ENCODE measurements at regions not wholly inside any gene's neighbourhood (a gene's known extent, or its start where the extent isn't known, plus 50 kb on each side); places are given as distances from the start of the nearest gene placed in this dataset.

- DNase-seq (ENCODE audit: low read depth) = no peak
- TF ChIP-seq CTCF (IDR thresholded peaks at IDR 0.05; ENCODE audit: insufficient read depth, low read length) = no peak
- H3K4me3 ChIP-seq (ENCODE audit: low read depth, low read length) = no peak overlapping the region
Observed at GRCh38 chr3:80052271-80052670, 284.5 kb upstream of the ROBO1 start.

- DNase-seq (ENCODE audit: low read depth) = no peak
- no peak overlapping the region for H3K4me3 ChIP-seq (ENCODE audit: low read depth, low read length)
- no peak for TF ChIP-seq CTCF (IDR thresholded peaks at IDR 0.05; ENCODE audit: insufficient read depth, low read length)
Observed at GRCh38 chr3:80051602-80051962, 283.8 kb upstream of the ROBO1 start.

- no peak overlapping the region for H3K4me3 ChIP-seq (ENCODE audit: low read depth, low read length)
- TF ChIP-seq CTCF (IDR thresholded peaks at IDR 0.05; ENCODE audit: insufficient read depth, low read length) = no peak
- DNase-seq (ENCODE audit: low read depth) = no peak
Observed at GRCh38 chr3:80050826-80051601, 283.2 kb upstream of the ROBO1 start.

- no peak for TF ChIP-seq CTCF (IDR thresholded peaks at IDR 0.05; ENCODE audit: insufficient read depth, low read length)
- DNase-seq (ENCODE audit: low read depth) = no peak
- H3K4me3 ChIP-seq (ENCODE audit: low read depth, low read length) = no peak overlapping the region
Observed at GRCh38 chr3:80043226-80043625, 275.4 kb upstream of the ROBO1 start.

- no peak overlapping the region for H3K4me3 ChIP-seq (ENCODE audit: low read depth, low read length)
- no peak for DNase-seq (ENCODE audit: low read depth)
- no peak for TF ChIP-seq CTCF (IDR thresholded peaks at IDR 0.05; ENCODE audit: insufficient read depth, low read length)
Observed at GRCh38 chr3:80040067-80040466, 272.3 kb upstream of the ROBO1 start.

GRCh38 chr3:80036176-80036575, 268.4 kb upstream of the ROBO1 start:
- no peak for TF ChIP-seq CTCF (IDR thresholded peaks at IDR 0.05; ENCODE audit: insufficient read depth, low read length)
- DNase-seq (ENCODE audit: low read depth) = no peak
- no peak overlapping the region for H3K4me3 ChIP-seq (ENCODE audit: low read depth, low read length)

- DNase-seq (ENCODE audit: low read depth) = no peak
- TF ChIP-seq CTCF (IDR thresholded peaks at IDR 0.05; ENCODE audit: insufficient read depth, low read length) = no peak
- no peak overlapping the region for H3K4me3 ChIP-seq (ENCODE audit: low read depth, low read length)
Observed at GRCh38 chr3:80035021-80035420, 267.2 kb upstream of the ROBO1 start.
